GM23248 (cell line): ENCODE measurements at regions not wholly inside any gene's neighbourhood (a gene's known extent, or its start where the extent isn't known, plus 50 kb on each side); places are given as distances from the start of the nearest gene placed in this dataset.

Experiments used
- EZH2 ChIP-seq: fragments of 200-600 bp; sonication (generic); IDR thresholded peaks from 2 replicates; pipeline ENCODE4 v1.6.1; 2018; ENCODE audit warnings: antibody characterized with exemption, mild to moderate bottlenecking; ENCODE audit not compliant: insufficient read depth, poor library complexity, severe bottlenecking
- EZH2phosphoT487 ChIP-seq: fragments of 200-600 bp; sonication (generic); IDR thresholded peaks from 2 replicates; pipeline ENCODE4 v1.6.1; 2018; ENCODE audit warnings: antibody characterized with exemption, moderate library complexity, mild to moderate bottlenecking, low read depth; ENCODE audit not compliant: insufficient read depth

DNA sequence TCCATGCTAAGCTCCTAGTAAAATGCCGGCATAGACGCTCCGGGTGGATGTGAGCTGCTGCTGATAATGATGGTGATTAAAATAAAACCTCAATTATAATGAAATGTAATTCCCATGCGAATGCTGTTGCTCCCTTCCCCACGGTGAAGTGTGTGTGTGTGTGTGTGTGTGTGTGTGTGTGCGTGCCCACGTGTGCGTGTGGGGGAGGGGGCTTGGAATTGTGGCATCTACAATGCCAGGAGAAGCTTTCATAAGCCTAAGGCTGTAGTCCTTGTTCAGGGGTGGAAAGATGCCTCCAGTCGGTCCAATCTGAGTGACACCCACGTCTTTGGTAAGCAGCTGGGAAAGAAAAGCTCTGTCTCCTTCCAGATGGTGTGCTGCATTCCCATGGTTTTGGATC is 137.9 kb downstream of the CDH26 start:
- TF ChIP-seq EZH2 (no peak), EZH2phosphoT487 (no peak)
